A673 (cell line): ENCODE measurements at regions not wholly inside any gene's neighbourhood (a gene's known extent, or its start where the extent isn't known, plus 50 kb on each side); places are given as distances from the start of the nearest gene placed in this dataset.

Source experiments
- EZH2 ChIP-seq: fragments of 200-600 bp; sonication (generic); IDR thresholded peaks from 2 replicates; pipeline ENCODE4 v1.6.1; 2017; ENCODE audit warnings: borderline replicate concordance, low read depth, mild to moderate bottlenecking, mixed read lengths, antibody characterized with exemption, low read length; ENCODE audit not compliant: poor library complexity, severe bottlenecking
- TF ChIP-seq, protein P1 (sequence below): fragments of 300-800, 200-600 bp; sonication (generic); conservative IDR thresholded peaks from 2 replicates; pipeline ENCODE4 v1.5.1; 2017; ENCODE audit warnings: low read depth, mild to moderate bottlenecking, antibody characterized with exemption, low read length, moderate library complexity, mixed read lengths

DNA sequence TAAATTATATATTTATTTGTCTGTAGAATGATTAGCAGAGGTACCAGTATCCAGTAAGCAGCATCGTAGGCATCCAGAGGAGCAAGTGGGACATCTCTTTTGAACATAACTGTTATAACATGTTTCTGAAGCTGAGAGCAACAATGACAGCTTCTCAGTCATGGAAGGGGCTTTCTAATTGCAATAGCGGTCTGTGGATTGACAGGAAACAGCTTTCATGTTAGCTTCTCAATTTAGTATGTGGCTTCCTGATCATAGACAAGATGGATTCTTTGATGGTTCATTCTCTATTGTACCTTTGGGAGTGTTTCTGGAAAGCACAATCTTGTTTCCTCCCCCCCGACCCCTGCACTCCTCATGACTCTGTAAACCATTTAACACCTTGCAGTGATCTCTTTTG is 434.6 kb upstream of the GNPDA2 start:
- TF ChIP-seq, protein P1, sequence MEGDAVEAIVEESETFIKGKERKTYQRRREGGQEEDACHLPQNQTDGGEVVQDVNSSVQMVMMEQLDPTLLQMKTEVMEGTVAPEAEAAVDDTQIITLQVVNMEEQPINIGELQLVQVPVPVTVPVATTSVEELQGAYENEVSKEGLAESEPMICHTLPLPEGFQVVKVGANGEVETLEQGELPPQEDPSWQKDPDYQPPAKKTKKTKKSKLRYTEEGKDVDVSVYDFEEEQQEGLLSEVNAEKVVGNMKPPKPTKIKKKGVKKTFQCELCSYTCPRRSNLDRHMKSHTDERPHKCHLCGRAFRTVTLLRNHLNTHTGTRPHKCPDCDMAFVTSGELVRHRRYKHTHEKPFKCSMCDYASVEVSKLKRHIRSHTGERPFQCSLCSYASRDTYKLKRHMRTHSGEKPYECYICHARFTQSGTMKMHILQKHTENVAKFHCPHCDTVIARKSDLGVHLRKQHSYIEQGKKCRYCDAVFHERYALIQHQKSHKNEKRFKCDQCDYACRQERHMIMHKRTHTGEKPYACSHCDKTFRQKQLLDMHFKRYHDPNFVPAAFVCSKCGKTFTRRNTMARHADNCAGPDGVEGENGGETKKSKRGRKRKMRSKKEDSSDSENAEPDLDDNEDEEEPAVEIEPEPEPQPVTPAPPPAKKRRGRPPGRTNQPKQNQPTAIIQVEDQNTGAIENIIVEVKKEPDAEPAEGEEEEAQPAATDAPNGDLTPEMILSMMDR: no peak
- no peak for TF ChIP-seq EZH2
